GM19023 (cell line): ENCODE measurements at regions not wholly inside any gene's neighbourhood (a gene's known extent, or its start where the extent isn't known, plus 50 kb on each side); places are given as distances from the start of the nearest gene placed in this dataset.
"Not testable (repeated sequence)": the region's sequence is repeated elsewhere in the genome, so short reads cannot be mapped to it uniquely, and the experiment has no call there.

Experiments used
- ATAC-seq: cut with Tn5 transposase; IDR thresholded peaks from one replicate; pipeline ENCODE4 v1.9.1; 2021; ENCODE audit warnings: mild to moderate bottlenecking, moderate library complexity; ENCODE audit not compliant: unreplicated experiment

GRCh38 chr17:5896215-5896614 is 174.0 kb upstream of the WSCD1 start:
- no peak for ATAC-seq

- ATAC-seq: no peak
These were observed 172.8 kb upstream of the WSCD1 start for GRCh38 chr17:5897275-5897911.

DNA sequence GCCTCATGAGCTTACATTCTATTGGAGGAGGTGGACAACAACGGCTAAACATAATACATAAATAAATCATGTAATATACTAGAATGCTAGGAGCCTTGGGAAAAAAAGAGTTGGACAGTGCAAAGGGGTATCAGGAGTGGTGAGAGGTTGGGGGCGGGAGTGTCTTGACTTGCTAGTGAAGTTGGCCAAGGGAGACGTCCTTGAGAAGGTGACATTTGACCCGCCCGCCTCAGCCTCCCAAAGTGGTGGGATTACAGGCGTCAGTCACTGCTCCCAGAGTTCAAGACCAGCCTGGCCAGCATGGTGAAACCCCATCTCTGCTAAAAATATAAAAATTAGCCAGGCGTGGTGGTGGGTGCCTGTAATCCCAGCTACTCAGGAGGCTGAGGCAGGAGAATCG is 172.2 kb upstream of the WSCD1 start:
- not testable (repeated sequence) for ATAC-seq

DNA sequence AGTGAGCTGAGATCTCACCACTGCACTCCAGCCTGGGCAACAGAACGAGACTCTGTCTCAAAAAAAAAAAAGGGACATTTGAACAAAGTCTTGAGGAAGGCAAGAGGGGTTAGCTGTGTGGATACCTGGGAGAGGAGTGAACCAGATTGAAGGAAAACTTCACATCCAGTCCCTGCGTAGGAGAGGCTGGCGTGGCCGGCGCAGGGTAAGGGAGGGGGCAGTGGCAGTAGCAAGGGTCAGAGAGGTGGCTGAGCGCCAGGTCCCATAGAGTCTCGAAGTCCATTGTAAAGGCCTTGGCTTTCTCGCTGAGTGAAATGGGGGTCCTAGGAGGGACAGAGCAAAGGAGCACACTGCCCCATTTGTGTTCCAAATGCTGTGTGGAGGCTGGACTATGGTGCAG is 171.8 kb upstream of the WSCD1 start:
- ATAC-seq: no peak

DNA sequence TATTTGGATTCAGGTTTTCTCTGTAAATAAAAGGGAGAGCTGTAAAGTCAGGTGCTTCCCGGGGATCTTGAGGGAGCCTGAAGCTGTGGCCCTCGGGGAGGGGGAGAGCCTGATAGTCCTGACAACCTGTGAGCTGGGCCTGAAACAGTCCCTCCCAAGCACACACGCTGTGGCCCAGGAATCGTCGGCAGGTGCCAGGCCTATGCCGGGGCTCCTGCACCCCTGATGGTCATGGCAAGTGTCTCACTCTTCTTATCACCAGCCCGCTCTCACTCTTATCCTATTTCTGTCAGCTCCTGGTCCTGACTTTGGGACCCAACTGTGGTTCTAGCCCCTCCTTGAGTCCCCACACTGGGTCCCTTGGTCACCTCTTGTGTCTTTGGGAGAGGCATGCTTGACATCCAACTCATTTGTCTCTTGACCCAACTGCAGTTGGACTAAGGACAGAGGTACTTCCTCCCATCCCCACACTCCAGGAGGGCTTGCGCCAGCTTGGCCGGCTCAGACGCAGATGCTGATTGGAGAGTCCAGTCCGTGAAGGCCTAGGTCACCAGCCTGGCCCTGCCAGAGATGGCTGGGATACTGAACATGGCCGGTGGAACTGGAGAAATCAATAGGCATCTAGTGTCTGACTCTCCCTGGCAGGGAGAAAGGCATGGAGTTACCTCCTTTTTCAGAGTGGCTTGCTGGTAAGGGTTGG is 170.5 kb upstream of the WSCD1 start:
- ATAC-seq: no peak

GRCh38 chr17:5901731-5902130 is 168.4 kb upstream of the WSCD1 start:
- ATAC-seq: no peak

DNA sequence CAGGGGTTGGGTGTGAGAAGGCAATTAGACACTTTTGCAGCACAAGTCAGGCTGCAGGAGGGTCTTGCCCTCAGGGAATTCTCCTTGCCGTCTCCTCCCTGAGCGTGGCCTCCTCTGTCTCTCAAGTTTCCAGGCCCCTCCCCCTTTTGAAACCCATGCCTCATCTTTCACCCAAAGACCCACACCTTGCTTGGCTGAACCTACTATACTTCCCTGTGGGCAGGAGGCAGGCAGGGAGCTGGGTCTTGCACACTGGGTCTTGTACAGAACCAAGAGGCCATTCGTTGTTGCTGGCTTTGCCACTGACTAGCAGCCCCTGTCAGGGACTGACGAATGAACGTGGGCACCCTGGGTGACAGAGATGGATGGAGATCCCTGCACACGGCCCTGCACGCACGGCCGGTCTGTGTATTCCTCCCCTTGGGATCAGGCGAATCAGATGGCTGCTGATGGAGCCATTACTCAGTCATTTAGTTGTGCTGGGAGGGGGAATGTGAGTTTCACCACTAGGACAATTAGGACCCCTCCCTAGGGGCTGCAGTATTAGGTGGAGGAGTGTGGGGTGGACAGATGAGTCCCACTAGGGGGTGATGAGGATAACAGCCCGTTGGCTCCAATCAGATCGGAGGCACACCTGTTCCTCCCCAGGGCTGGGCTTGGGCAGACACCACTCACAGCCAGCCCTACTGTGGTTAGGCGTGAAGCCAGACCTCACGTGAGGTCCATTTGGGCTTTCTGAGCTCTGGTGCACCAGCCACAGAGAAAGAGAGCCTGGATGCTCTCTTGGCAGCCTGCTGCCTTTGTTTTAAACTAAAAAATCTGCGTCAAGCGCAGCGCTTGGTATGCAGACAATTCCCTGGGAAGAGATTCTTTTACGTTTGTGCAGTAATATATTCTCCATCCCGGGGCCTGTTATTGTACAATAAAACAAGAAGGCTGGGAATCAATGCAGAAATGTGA is 167.7 kb upstream of the WSCD1 start:
- no peak for ATAC-seq

GRCh38 chr17:5911919-5912318 is 158.3 kb upstream of the WSCD1 start:
- no peak for ATAC-seq

- no peak for ATAC-seq
These were observed 157.1 kb upstream of the WSCD1 start for GRCh38 chr17:5913032-5913531.

DNA sequence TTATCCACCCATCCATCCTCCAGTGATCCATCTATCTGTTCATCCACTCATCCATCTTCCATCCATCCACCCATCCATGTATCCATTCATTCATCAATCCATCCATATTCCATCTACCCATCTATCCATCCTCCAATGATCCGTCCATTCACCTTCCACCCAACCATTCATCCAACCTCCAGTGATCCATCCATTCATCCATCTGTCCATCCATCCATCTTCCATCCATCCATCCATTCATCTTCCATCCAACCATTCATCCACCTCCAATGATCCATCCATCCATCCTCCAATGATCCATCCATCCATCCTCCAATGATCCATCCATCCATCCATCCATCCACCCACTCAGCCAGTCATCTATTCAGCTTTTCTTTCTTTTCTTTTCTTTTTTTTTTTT is 156.5 kb upstream of the WSCD1 start:
- ATAC-seq: no peak

DNA sequence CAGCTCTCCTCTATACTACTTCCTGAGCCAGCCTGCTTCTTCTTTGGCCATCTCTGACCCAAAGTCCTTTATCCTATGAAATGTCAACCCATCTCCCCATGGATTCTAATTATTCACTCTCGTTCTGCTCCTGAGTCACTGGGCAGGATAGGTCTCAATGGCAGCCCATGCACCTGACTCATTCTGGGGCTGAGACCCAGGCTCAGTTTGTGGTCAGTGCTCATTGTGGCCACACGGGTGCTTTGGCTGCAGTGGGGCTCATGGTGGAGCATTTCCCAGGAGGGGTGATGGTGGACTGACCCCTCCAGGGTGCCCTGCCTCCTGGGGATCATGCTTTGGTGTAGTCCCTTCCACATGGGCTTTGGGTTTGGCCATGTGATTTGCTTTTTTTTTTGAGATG is 154.8 kb upstream of the WSCD1 start:
- no peak for ATAC-seq

DNA sequence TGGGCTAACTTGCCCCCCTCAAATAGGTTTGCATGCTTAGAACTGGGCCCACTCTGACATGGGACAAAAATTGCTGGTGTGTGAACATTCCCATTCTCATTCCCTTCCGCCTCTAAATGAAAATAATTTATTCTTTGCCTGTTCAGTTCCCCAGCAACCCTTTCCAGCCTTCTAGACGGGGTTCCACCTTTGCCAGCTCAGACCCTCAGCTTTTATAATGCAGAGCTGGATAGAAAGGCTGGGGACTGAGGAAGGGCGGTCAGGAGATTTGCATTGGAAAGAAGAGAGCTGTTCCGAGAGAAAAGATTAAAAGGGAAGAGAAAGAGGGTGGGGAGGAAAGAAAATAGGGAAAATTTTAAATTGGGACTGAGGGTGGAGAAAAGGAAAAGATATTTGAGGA is 151.1 kb upstream of the WSCD1 start:
- ATAC-seq: no peak

DNA sequence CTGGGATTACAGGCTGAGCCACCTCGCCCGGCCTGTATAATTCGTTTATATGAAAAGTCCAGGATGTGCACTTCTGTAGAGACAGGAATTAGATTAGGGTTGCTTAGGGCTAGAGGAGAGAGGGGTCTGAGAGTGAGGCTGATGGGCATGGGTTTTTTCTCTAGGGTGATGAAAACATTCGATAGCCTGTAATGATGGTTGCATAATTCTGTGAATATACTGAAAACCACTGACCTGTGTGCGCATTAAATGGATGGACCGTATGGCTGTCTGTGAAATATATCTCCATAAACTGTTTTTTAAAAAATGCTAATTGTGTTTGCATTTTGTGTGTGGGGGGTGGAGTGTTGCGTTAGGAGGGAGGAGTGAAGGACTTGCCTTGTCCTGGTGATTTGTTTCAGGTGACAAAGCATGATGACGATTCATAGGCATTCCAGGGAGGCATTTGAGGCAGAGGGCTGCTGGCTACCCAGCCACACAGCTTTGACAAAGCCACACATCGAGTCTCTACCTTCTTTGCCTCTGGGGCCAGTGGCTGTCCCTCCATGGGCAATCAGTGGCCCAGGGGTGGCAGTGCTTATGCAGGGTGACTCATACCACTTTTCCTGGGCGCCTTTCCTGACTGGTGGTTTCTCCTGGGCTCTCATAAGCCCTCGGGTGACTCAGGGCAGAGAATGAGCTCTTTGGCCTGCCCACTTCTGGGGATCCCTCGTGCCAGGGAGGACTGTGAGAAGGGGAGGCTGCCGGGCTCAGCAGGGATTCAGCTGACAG is 148.5 kb upstream of the WSCD1 start:
- no peak for ATAC-seq

DNA sequence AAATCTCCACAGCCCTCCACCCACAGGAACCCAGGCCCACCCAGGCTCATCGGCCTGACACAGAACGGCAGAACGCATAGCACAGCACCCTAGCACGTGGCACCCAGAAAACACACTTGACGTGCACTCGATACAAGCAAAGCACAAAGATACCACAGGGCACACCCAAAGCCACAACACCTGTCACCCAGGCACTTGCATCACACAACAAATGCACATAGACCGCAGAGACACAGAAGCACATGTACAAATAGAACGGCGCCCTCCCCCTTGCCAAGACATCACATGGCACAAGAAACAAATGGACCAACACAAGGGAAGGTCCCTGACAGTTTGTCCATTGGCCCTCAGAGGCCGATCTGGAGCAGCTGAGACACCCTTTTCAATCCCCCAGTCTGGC is 147.7 kb upstream of the WSCD1 start:
- ATAC-seq: no peak

DNA sequence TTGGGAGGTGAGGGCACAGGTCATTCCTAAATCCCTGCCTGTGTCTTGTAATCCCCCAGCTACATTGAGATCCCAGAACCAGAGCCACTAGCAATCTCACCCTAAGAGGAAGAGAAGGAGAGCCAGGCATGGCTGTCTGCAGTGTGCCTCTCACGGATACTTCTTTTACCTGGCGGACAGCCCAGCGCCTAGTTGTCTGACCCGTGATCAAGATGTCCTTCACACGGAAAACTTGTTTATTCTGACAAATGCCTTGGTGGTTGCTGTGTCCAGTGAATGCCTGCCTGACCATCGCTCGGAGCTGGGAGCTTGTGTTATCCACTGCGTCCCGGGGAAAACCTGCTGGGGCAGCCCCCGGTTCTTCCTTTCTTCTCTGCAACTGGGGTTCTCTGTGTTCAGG is 140.5 kb upstream of the WSCD1 start:
- no peak for ATAC-seq

DNA sequence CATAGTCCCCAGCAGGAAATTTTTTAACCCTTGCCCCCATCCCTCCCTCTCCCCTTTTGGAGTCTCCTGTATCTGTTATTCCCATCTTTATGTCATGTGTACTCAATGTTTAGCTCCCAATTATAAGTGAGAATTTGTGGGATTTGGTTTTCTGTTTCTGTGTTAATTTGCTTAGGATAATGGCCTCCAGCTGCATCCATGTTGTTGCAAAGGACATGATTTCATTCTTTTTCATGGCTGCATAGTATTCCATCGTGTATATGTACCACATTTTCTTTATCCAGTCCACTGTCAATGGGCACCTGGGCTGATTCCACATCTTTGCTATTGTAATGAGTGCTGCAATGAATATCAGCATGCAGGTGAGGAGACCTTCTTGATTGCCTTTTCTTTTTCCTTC is 139.6 kb upstream of the WSCD1 start:
- ATAC-seq: not testable (repeated sequence)

GRCh38 chr17:5931616-5932015 is 138.6 kb upstream of the WSCD1 start:
- no peak for ATAC-seq

- ATAC-seq: no peak
These were observed 136.7 kb upstream of the WSCD1 start for GRCh38 chr17:5933430-5933829.

DNA sequence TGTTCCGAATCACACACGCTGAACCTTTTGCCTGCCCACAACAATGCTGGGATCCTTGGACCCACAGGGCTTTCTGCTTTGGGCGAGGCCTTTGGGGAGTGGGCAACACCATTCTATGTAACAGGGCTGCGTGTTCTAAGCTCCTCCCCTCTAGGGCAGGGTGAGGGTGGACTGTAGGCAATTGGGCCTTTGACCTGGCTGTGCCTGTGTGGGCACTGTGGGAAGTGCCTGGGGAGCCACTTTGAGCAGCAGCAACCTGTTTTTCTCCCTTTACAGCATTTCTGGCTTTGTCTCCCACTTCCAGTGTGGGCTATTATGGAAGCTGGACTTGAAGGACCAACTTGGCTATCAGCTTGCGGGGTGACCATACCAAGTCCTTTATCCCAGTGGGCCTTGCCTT is 128.9 kb upstream of the WSCD1 start:
- no peak for ATAC-seq

DNA sequence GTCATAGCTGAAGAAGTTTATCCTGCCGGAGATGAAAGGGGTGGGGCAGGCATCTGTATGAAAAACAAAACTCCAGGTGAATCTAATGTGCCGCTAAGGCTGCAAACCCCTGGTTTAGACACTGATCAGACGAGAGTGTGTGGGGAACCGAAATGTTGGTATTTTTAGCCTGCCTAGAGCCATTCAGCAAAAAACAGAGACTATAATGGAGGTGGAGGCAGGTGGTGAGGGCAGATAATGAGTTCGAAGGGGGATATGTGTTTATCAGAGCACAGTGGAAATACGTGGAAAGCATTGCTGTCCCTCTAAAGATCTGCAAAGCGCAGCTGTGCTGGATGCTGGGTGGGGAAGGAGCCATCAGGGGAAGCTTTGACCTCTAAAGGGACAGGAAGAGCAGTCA is 127.5 kb upstream of the WSCD1 start:
- no peak for ATAC-seq

DNA sequence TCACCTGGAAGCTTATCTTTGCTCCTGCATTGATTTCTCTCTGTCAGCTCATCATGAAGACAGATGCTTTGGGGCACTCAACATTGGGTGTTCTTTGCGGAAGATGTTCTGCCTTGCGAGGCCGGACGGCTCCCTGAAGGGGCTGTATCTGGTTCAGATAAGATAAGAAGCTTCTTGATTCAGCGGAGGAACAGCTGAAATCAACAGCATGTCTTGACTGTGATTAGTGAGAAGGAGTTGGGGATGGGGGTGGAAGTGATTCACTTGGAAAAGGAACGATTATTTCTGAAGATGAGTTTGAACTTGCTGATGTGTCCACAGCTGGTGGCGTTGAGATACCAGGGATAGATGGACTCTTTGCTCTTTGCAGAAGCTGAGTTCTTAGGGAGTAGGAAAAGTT is 126.9 kb upstream of the WSCD1 start:
- no peak for ATAC-seq
